GM12873 (cell line): ENCODE measurements at regions not wholly inside any gene's neighbourhood (a gene's known extent, or its start where the extent isn't known, plus 50 kb on each side); places are given as distances from the start of the nearest gene placed in this dataset.

ENCODE experiments used
- CTCF ChIP-seq: IDR thresholded peaks from 2 replicates; pipeline ENCODE4 v1.5.1; 2012; ENCODE audit warnings: low read depth, mild to moderate bottlenecking, moderate library complexity, low read length, control low read depth; ENCODE audit not compliant: insufficient read depth; ENCODE audit errors: missing control alignments

GRCh38 chr7:28246921-28247461, 66.4 kb upstream of the JAZF1 start:
- no peak for TF ChIP-seq CTCF

GRCh38 chr7:28258240-28258639, 77.6 kb upstream of the JAZF1 start:
- TF ChIP-seq CTCF: no peak

GRCh38 chr7:28260969-28261368, 80.4 kb upstream of the JAZF1 start:
- no peak for TF ChIP-seq CTCF

GRCh38 chr7:28263622-28264271, 83.2 kb upstream of the JAZF1 start:
- TF ChIP-seq CTCF: no peak

- no peak for TF ChIP-seq CTCF
These were observed 85.8 kb upstream of the JAZF1 start for GRCh38 chr7:28266402-28266801.

- TF ChIP-seq CTCF: no peak
These were observed 86.4 kb upstream of the JAZF1 start for GRCh38 chr7:28267012-28267411.

GRCh38 chr7:28269700-28270361, 89.2 kb upstream of the JAZF1 start:
- TF ChIP-seq CTCF: no peak
